Sigmoid colon (tissue), 4 donors: ENCODE measurements at regions not wholly inside any gene's neighbourhood (a gene's known extent, or its start where the extent isn't known, plus 50 kb on each side); places are given as distances from the start of the nearest gene placed in this dataset.

Experiments used
- CTCF ChIP-seq, 4 experiments: fragments of 450-650 bp in 3 of 4; fragments of 200-600 bp in 1 of 4; IDR thresholded peaks; one replicate each; pipeline ENCODE4 v1.5.1; 2016 to 2019; ENCODE audit warnings: antibody characterized with exemption in 4 of 4, mild to moderate bottlenecking in 3 of 4, moderate library complexity in 2 of 4
- EP300 ChIP-seq, 4 donors: sonication (generic); formaldehyde crosslinking; IDR thresholded peaks; one replicate each; pipeline ENCODE4 v1.6.1; 2017; ENCODE audit warnings: antibody characterized with exemption in 4 of 4
- POLR2A ChIP-seq, 2 donors: fragments of 450-650 bp; IDR thresholded peaks; one replicate each; pipeline ENCODE4 v1.6.1; 2016; ENCODE audit warnings: antibody characterized with exemption in 2 of 2, mild to moderate bottlenecking in 2 of 2, moderate library complexity in 2 of 2
- POLR2AphosphoS5 ChIP-seq, 4 donors: sonication (generic); formaldehyde crosslinking; IDR thresholded peaks; one replicate each; pipeline ENCODE4 v1.6.1; 2017; ENCODE audit warnings: antibody characterized with exemption in 4 of 4

GRCh38 chr12:115078990-115079389, 395.0 kb upstream of the TBX3 start:
- TF ChIP-seq CTCF (IDR thresholded peaks at IDR 0.05) = no peak
- TF ChIP-seq EP300 (IDR thresholded peaks at IDR 0.05) = no peak
- no peak for TF ChIP-seq POLR2AphosphoS5 (IDR thresholded peaks at IDR 0.05)
- TF ChIP-seq POLR2A (IDR thresholded peaks at IDR 0.05) = no peak
